PC-9 (cell line): ENCODE measurements at regions not wholly inside any gene's neighbourhood (a gene's known extent, or its start where the extent isn't known, plus 50 kb on each side); places are given as distances from the start of the nearest gene placed in this dataset.

Experiments used
- BruUV-seq: library from RNA; stranded (reverse); fragments of 400-500 nt; replicated peaks from 2 replicates; lab custom pipeline; 2021; lab: Mats Ljungman, UMichigan
- CTCF ChIA-PET: fragments of 300-600 bp; sonication (Branson Sonifier 250); formaldehyde crosslinking; loops from one replicate; lab custom pipeline; 2022; ENCODE audit warnings: antibody characterized with exemption; lab: Charles Lee
- POLR2A ChIA-PET: fragments of 300-600 bp; sonication (Branson Sonifier 250); formaldehyde crosslinking; loops from one replicate; lab custom pipeline; 2022; ENCODE audit warnings: antibody characterized with exemption; ENCODE audit not compliant: unreplicated experiment; lab: Charles Lee
- DNase-seq, 2 experiments: peaks; one replicate each; pipeline versions ENCODE4 v3.0.0 to v3.0.0-alpha.2; 2015 to 2022; ENCODE audit warnings: mixed read lengths in 1 of 2
- H2AFZ ChIP-seq: fragments of 200-600 bp; sonication (generic); 2 replicates; pipeline ENCODE4 v1.8.1; 2017; ENCODE audit warnings: antibody characterized with exemption
- H3F3A ChIP-seq: fragments of 200-600 bp; sonication (generic); 2 replicates; pipeline ENCODE4 v1.8.1; 2017; ENCODE audit warnings: antibody characterized with exemption, mild to moderate bottlenecking, low read depth; ENCODE audit not compliant: insufficient read depth
- H3K27ac ChIP-seq: fragments of 200-600 bp; sonication (generic); 2 replicates; pipeline ENCODE4 v1.6.1; 2016; ENCODE audit warnings: mixed run types
- H3K27me3 ChIP-seq: fragments of 200-600 bp; sonication (generic); 2 replicates; pipeline ENCODE4 v1.6.1; 2016; ENCODE audit warnings: low read depth, mixed run types; ENCODE audit not compliant: insufficient read depth
- H3K36me3 ChIP-seq: fragments of 200-600 bp; sonication (generic); 2 replicates; pipeline ENCODE4 v1.6.1; 2016; ENCODE audit warnings: low read depth, mixed run types
- H3K4me1 ChIP-seq: fragments of 200-600 bp; sonication (generic); replicated peaks from 2 replicates; pipeline ENCODE4 v1.6.1; 2016; ENCODE audit warnings: mixed run types; ENCODE audit not compliant: insufficient read depth
- H3K4me2 ChIP-seq: fragments of 200-600 bp; sonication (generic); 2 replicates; pipeline ENCODE4 v1.6.1; 2017; ENCODE audit warnings: mixed run types
- H3K4me3 ChIP-seq: fragments of 200-600 bp; sonication (generic); 2 replicates; pipeline ENCODE4 v1.6.1; 2016; ENCODE audit warnings: mixed run types
- H3K79me2 ChIP-seq: fragments of 200-600 bp; sonication (generic); 2 replicates; pipeline ENCODE4 v1.6.1; 2017; ENCODE audit warnings: low read depth, mixed run types
- H3K9me2 ChIP-seq: fragments of 200-600 bp; sonication (generic); 2 replicates; pipeline ENCODE4 v1.8.1; 2017; ENCODE audit warnings: mild to moderate bottlenecking; ENCODE audit not compliant: insufficient read depth
- H3K9me3 ChIP-seq: fragments of 200-600 bp; sonication (generic); 2 replicates; pipeline ENCODE4 v1.8.1; 2016; ENCODE audit warnings: low read depth; ENCODE audit not compliant: insufficient read depth
- H4K20me1 ChIP-seq: fragments of 200-600 bp; sonication (generic); 2 replicates; pipeline ENCODE4 v1.8.1; 2017; ENCODE audit not compliant: insufficient read depth
- EZH2 ChIP-seq: fragments of 200-600 bp; sonication (generic); IDR thresholded peaks from 2 replicates; pipeline ENCODE4 v1.8.0; 2017; ENCODE audit warnings: antibody characterized with exemption, low read depth
- intact Hi-C: fragments of 100-400 bp; cut with micrococcal nuclease; formaldehyde crosslinking; loops from one replicate; pipeline ENCODE4 v1.10.0; 2022; ENCODE audit not compliant: unreplicated experiment
- TF ChIP-seq, protein P1 (sequence below): fragments of 200-600 bp; sonication (generic); conservative IDR thresholded peaks from 2 replicates; pipeline ENCODE4 v1.6.1; 2017; ENCODE audit warnings: mixed run types, antibody characterized with exemption, mild to moderate bottlenecking, moderate library complexity

GRCh38 chr16:31713945-31714902 lies 159.4 kb upstream of the ZNF267 start:
- DNase-seq = no peak
- peak overlapping the region; percentile 91 for H3K4me2 ChIP-seq
- CTCF ChIA-PET = interaction anchor here (0.6 kb wide), 1 partner anchor 223 kb away, joined by 3 read pairs; no protein-coding TSS in a partner anchor
- H4K20me1 ChIP-seq = no peaks in the 10 kb centered on the region
- H3K36me3 ChIP-seq = no peaks in the 10 kb centered on the region
- peak overlapping the region; percentile 85 for H3K27ac ChIP-seq
- POLR2A ChIA-PET = interaction anchor here (0.7 kb wide), 1 partner anchor 219 kb away, joined by 3 read pairs; no protein-coding TSS in a partner anchor
- intact Hi-C loops = loop anchor here (5.0 to 10.0 kb wide), 3 partner anchors 161 to 237 kb away; partner anchors contain the start of genes RUSF1 and ZNF267
- H2AFZ ChIP-seq = peak overlapping the region; percentile 98
- no peak for TF ChIP-seq EZH2
- TF ChIP-seq, protein P1, sequence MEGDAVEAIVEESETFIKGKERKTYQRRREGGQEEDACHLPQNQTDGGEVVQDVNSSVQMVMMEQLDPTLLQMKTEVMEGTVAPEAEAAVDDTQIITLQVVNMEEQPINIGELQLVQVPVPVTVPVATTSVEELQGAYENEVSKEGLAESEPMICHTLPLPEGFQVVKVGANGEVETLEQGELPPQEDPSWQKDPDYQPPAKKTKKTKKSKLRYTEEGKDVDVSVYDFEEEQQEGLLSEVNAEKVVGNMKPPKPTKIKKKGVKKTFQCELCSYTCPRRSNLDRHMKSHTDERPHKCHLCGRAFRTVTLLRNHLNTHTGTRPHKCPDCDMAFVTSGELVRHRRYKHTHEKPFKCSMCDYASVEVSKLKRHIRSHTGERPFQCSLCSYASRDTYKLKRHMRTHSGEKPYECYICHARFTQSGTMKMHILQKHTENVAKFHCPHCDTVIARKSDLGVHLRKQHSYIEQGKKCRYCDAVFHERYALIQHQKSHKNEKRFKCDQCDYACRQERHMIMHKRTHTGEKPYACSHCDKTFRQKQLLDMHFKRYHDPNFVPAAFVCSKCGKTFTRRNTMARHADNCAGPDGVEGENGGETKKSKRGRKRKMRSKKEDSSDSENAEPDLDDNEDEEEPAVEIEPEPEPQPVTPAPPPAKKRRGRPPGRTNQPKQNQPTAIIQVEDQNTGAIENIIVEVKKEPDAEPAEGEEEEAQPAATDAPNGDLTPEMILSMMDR = no peak; the same call in 1 of the 2 replicates
- H3F3A ChIP-seq = peaks cover 13% of the 10 kb centered on the region
- H3K79me2 ChIP-seq = peaks cover 35% of the 10 kb centered on the region
- no peaks in the 10 kb centered on the region for H3K9me3 ChIP-seq
- H3K27me3 ChIP-seq = no peaks in the 10 kb centered on the region
- BruUV-seq = no TSS peak
- H3K9me2 ChIP-seq = no peaks in the 10 kb centered on the region
- H3K4me3 ChIP-seq = peak overlapping the region; percentile 75
- peaks cover 16% of the 10 kb centered on the region for H3K4me1 ChIP-seq

- no peaks in the 10 kb centered on the region for H4K20me1 ChIP-seq
- no peaks in the 10 kb centered on the region for H3K9me3 ChIP-seq
- H2AFZ ChIP-seq = no peak overlapping the region
- peaks cover 16% of the 10 kb centered on the region for H3K4me1 ChIP-seq
- H3K27me3 ChIP-seq = no peaks in the 10 kb centered on the region
- no peak for DNase-seq
- peaks cover 35% of the 10 kb centered on the region for H3K79me2 ChIP-seq
- BruUV-seq = no TSS peak
- H3K4me2 ChIP-seq = peak overlapping the region; percentile 91
- no peak for TF ChIP-seq EZH2
- TF ChIP-seq, protein P1 = no peak
- no peaks in the 10 kb centered on the region for H3K36me3 ChIP-seq
- intact Hi-C loops = loop anchor here (5.0 to 10.0 kb wide), 3 partner anchors 160 to 238 kb away; partner anchors contain the start of genes RUSF1 and ZNF267
- H3F3A ChIP-seq = peaks cover 13% of the 10 kb centered on the region
- CTCF ChIA-PET = interaction anchor here (0.6 kb wide), 1 partner anchor 223 kb away, joined by 3 read pairs; no protein-coding TSS in a partner anchor
- H3K4me3 ChIP-seq = peak overlapping the region; percentile 75; the same call in 1 of the 2 replicates
- H3K27ac ChIP-seq = no peak overlapping the region
- POLR2A ChIA-PET = no interaction called here
- no peaks in the 10 kb centered on the region for H3K9me2 ChIP-seq
These were observed 158.6 kb upstream of the ZNF267 start for GRCh38 chr16:31714903-31715504.

DNA sequence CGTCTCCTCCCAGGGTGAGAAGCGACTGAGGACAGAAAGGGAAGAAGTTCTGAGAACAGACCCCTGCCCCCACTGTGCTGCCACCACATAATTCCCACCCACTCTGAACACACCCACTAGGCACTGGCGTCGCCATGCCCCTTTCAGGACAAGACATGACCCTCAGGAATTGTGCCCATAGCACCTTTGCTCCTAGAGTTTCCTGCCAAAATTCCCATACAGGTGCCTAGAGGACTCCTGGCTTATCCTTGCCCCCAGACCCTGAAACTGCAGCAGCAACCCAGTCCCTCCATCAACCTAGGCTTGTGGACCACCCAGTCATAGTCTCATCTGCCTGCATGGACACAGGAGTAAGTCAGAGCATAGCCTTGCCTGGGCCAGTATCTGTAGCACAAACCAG lies 157.7 kb upstream of the ZNF267 start:
- no TSS peak for BruUV-seq
- DNase-seq = no peak
- CTCF ChIA-PET = no interaction called here
- intact Hi-C loops = loop anchor here (10.0 kb wide), 1 partner anchor 159 kb away; the partner anchor contains the start of gene ZNF267
- no peak overlapping the region for H2AFZ ChIP-seq
- H3K9me2 ChIP-seq = no peaks in the 10 kb centered on the region
- peaks cover 35% of the 10 kb centered on the region for H3K79me2 ChIP-seq
- POLR2A ChIA-PET = no interaction called here
- H3K4me2 ChIP-seq = no peak overlapping the region
- H3K27me3 ChIP-seq = no peaks in the 10 kb centered on the region
- no peak overlapping the region for H3K4me3 ChIP-seq
- H3K27ac ChIP-seq = no peak overlapping the region
- no peaks in the 10 kb centered on the region for H4K20me1 ChIP-seq
- peaks cover 13% of the 10 kb centered on the region for H3F3A ChIP-seq
- H3K36me3 ChIP-seq = no peaks in the 10 kb centered on the region
- no peaks in the 10 kb centered on the region for H3K9me3 ChIP-seq
- TF ChIP-seq, protein P1 = no peak
- TF ChIP-seq EZH2 = no peak
- peaks cover 16% of the 10 kb centered on the region for H3K4me1 ChIP-seq
